ENCODE measurements at regions not wholly inside any gene's neighbourhood (a gene's known extent, or its start where the extent isn't known, plus 50 kb on each side); places are given as distances from the start of the nearest gene placed in this dataset.
"Not testable (repeated sequence)": the region's sequence is repeated elsewhere in the genome, so short reads cannot be mapped to it uniquely, and the experiment has no call there.

DNA sequence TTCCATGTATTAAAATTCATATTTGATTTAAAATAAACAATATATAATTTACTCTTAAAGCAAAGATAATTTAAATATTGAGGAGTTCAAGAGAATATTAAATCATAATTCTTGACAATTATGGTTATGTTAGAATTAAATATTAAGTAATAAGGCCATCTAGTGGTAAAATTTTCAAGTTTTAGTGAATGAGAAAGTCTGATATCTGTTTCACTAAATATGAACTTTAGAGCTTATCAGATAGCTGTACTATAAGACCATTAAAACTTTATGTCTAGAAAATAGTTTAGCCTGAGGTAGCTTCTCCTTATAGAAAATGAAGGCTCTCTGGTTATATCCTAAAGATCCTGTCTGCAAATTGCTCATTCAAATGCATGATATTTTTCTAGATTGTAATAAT, 152.1 kb upstream of the PRSS12 start:
- DNase-seq, result not testable (repeated sequence)

DNA sequence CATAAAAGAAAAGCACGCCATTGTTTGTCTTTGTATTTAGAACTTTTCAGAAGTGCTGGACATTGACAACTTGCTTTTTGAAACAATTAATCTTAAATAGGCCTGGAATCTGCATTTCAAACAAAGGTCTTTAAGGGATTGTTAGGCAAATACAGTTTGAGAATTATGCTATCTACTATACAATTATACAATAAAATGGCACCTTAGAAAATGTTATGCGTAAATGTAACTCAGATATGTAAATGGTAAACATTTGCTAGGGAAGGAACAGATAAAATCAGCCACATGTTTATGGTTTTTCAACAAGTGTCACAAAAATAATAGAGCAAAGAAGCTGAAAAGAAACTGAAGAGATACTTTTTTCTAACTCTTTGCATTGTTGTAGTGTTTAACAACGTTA, 152.7 kb upstream of the PRSS12 start:
- DNase-seq, result not testable (repeated sequence)

DNA sequence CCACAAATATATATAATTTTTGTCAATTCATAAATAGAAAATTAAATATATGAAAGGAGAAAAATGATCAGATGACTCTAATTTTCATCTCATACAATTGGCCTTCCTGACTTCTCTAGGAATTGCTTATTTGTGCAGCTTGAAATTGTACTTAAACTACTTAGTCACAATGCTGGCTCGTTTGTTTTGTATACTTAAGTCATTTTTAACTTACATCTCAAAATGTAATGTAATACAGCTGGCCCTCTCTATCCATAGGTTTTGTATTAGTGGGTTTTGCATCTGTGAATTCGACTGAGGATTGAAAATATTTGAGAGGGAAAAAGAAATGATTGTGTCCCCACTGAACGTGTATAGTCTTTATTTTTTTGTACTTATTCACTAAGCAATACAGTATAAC, 160.1 kb upstream of the PRSS12 start:
- DNase-seq, result not testable (repeated sequence)

DNA sequence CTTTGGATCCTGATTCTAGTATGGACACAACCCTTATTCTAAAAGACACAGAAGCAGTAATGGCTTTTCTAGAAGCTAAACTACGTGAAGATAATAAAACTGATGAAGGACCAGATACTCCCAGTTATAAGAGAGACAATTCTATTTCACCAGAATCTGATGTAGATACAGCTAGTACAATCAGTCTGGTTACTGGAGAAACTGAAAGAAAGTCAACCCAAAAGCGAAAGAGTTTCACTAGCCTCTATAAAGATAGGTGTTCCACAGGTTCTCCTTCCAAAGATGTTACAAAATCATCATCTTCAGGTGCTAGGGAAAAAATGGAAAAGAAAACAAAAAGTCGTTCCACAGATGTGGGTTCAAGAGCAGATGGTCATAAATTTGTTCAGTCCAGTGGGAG, 161.5 kb upstream of the PRSS12 start:
- not testable (repeated sequence) for DNase-seq

DNA sequence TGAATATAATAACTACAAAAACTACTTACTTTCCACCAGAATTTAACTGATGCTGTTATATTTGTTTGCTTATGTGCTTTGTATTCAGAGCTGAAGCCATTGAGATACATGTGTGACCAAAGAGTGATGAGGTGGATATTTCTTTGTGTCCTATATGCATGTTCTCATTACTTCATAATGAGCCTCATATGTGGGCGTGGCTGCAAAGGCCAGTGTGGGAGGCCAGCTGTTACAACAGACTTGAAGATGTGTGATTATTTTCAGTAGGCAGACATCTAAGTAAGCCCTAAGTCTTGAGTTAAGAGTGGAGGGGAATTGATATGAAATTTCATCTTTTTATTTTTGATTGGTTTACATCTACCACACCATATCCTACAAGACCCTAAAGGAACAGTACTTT, 163.3 kb upstream of the PRSS12 start:
- DNase-seq, result not testable (repeated sequence)

DNA sequence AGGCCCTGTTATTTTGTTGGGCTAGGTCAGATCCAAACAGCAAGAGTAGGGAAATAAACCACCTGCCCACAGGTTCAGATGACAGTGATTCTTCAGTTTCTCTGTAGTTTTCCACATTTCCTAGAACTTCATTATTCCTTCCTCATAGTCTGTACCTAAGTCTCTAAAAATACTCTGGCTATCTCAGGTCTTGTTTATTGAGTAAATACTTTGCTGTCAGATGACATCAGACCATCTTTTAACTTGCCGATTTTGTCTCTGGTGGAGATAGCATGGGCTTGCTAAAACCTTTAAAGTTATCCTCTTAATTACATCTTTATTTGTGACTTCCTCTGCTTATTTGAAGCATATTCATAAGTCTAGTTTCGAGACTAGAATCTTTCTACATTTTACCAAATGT, 155.1 kb upstream of the METTL14 start:
- not testable (repeated sequence) for DNase-seq

DNA sequence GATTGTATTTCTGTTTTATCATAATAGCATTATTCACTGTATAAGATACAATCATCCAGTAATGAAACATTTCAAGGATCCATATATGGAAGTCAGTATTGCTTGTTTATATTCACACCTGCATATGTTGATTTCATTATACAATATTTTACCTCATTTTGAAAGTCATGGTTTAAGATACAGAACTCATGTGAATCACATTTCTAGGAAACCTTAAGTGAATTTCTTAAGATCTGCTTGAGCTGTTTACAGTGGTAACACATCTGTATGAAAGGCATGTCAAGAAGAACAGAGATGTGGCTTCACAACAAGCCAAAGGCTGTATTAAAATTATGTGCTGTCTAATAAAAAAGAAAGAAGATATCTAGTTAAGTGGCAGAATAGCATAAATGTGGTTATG, 153.2 kb upstream of the METTL14 start:
- DNase-seq, result not testable (repeated sequence)

DNA sequence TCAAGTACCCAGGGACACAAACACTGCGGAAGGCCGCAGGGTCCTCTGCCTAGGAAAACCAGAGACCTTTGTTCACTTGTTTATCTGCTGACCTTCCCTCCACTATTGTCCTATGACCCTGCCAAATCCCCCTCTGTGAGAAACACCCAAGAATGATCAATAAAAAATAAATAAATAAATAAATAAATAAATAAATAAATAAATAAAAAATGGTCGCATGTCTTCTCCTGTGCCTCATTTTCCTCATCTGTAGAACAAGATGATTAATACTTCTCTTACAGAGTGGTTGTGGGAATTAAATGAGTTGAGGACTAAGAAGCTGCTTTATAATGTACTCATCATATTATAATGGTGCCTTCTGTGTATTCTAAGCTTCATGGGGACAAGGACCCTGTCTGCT, 149.4 kb upstream of the METTL14 start:
- not testable (repeated sequence) for DNase-seq

DNA sequence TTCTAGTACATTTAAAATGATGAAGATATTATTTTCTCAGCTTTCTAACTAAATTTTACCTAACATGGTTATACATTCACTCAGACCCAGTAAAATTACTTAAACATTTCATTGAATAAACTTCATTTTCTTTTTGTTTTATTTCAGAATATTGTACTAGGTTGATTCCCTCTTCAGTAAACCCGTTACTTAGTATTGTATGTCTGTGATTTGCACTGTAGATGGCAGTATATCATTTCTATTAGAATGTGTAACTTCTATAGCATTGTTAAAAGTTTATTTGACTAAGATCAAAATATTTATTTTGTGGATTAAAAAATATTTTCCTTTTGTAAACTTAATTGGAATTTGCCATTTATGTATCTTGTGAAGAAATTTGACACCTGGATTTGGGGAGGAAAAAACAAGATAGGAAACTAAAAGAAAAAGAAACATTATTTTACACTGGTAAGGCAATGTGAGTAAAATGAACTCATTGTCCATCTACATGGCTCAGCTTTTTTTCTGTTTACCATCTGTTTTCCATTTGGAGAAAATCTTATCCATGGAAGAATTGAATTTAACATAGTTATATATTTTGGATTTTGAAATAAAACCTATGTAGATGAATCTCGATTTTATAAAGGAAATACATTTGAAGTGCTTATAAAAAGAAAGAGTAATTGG, 145.6 kb upstream of the METTL14 start:
- DNase-seq, result not testable (repeated sequence)

DNA sequence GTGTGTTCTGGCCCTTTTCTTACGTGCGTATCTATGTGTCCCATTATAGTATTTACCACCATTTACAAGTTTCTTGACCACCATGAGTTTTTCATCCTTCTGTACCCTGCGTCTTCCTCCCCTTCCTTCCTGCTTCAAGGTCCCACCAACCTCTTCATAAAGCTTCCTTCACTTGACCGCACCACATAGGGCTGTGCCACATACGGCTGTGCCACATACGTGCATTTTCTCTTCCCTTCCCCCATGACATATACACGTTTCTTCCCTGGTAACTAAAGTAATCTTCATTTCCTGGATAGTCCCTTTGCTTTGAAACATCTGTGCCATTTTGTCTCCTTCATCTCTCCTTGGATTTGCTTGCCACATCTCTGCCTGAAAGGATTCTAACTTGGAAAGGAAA, 128.6 kb upstream of the METTL14 start:
- not testable (repeated sequence) for DNase-seq

DNA sequence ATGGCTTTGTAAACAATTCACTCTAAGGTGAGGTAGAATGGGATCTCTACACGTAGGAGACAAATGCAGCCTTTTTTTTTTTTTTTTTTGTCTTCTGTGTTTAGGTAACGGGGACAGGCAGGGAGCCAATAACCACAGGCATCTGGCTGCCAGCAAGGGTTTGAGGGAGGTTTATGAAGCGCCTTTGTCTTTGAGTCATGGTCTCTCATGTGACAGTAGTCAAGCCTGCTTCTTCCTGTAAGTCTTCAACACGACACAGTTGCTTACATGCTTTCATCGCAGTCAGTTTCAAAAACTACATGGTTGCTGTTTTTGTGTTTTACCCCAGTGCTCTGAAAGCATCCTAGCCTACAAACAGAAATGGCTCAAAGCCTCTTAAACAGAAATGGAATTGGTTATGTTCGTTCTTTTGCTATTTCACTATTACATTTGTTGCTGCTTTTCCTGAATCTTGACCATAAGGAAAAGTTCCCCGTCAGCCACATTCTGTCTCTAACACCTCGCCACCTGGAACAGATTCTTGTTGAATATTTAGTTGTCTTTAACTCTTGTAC, 127.8 kb upstream of the METTL14 start:
- DNase-seq, result no peak

DNA sequence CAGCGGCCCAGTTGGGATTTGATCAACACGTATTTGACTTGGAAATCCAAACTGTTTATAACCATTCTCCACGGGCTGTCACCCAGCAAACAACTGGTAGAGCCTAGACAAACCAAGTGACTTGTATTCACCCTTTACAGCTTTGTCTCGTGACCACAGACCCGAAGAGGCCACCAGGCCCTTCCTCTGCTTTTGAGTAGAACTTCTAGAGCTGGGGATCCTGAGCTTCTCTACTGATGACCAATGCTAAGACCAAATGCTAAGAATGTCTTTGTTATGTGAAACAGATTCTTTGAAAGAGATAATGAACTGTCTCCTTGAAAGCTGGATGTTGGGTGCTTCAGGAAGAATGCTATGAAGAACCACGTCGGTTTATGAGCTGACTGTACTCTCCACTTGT, 127.0 kb upstream of the METTL14 start:
- DNase-seq, result not testable (repeated sequence)

DNA sequence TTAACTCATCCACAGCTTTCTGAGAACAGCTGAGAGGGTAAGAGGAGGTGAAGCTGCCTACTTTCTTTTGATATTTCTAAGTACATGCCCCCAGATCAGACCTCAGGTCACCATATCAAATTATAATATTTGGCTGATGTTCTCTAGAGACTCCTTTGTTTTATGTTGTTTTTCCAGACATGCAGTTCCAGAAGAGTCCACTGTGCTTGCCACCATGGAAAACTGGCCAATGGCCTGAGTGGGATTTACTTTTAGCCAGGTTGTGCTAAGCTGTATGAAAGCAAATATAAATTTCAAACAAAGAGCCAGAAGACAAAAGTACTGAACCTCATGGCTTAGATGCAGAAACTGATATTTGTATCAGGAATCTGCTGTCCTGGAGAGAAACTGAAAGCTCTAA, 123.6 kb upstream of the METTL14 start:
- not testable (repeated sequence) for DNase-seq

DNA sequence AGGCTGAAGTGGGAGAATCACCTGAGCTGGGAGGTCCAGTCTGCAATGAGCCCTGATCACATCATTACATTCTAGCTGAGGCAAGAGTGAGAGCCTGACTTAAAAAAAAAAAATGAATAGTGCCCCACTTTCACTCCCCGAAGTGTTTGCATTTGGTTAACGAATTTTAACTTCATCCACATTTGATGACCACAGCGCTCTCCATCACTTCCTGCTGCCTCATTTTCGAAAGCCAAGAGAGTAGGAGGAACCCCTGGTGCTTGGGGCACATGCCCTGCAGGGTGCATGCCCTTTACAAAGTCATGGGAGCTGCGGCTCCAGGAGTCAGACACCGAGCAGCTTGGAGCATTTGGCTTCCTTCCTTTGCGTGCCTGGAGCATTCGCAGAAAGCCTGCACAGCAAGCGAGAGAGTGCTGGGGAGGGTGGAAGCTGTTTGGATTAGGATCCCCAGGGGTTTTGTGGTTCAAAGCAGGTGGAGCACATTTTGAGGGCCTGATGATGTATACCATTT, 119.1 kb upstream of the METTL14 start:
- DNase-seq, result not testable (repeated sequence)

DNA sequence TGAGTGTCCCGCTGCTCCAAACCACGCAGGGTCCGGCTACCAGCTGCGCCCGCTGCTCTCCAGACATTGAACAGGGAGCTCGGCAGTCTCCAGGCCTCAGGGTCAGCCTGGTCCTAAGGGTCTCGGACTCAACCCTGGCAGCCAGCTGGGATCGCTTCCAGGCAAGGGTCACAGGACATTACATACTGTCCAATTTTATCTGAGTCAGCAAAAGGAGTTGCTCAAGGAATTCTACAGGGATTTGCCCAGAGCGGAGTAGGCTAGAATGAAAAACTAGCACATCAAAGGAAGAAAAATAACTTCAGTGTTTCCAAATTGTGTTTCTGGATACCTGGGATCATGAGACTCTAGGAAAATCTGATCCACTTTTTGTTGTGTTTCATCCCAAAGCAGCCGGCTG, 112.2 kb upstream of the METTL14 start:
- not testable (repeated sequence) for DNase-seq

DNA sequence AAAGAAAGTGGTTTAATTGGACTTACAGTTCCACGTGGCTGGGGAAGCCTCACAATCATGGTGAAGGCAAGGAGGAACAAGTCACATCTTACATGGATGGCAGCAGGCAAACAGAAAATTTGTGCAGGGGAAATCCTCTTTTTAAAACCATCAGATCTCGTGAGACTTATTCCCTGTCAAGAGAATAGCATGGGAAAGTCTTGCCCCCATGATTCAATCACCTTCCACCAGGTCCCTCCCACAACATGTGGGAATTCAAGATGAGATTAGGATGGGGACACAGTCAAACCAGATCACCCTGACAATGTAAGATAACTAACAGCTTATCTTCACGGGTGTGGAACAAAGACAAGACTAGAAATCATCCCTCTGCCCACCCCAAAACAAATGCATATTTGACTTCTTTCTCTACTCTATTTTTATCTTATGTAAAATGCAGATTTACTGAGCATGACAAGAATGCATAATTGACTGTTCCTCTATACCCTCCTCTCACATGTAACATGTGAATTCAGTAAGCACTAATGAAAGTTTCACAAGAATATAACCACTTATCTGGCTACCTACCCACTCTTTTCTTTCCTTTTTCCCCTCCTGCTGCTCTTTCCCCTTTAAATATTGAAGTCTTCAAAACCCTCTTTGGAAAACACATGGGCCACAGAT, 110.8 kb upstream of the METTL14 start:
- DNase-seq, result not testable (repeated sequence)

DNA sequence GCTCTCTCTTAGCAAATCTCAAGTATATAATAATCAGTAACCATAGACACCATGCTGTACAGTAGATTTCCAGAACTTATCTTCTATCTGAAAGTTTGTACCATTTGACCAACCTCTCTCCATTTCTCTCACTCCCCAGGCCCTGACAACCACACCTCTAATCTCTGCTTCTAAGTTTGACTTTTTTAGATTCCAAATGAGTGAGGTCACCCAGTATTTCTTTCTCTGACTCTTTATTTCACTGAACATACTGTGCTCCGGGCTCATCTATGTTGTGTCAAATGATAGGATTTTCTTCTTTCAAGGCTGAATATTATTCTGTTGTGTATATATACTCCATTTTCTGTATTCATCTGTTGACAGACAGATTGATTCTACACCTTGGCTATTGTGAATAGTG, 110.1 kb upstream of the METTL14 start:
- DNase-seq, result not testable (repeated sequence)

DNA sequence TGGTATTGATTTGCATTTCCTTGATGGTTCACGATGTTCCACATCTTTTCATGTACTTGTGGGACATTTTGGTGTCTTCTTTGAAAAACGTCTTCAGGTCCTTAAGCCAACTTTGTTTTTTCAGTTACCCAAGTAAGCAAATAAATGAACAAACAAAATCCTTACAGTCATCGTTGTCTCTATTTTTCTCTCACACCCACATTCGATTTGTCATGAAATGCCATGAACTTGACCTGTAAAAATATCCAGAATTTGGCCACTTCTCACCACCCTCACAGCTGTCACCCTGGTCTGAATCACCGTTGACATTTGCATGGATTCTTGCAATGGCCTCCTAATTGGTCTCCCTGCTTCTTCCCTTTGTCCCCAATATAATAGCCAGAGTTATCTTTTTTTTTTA, 109.5 kb upstream of the METTL14 start:
- DNase-seq, result not testable (repeated sequence)

DNA sequence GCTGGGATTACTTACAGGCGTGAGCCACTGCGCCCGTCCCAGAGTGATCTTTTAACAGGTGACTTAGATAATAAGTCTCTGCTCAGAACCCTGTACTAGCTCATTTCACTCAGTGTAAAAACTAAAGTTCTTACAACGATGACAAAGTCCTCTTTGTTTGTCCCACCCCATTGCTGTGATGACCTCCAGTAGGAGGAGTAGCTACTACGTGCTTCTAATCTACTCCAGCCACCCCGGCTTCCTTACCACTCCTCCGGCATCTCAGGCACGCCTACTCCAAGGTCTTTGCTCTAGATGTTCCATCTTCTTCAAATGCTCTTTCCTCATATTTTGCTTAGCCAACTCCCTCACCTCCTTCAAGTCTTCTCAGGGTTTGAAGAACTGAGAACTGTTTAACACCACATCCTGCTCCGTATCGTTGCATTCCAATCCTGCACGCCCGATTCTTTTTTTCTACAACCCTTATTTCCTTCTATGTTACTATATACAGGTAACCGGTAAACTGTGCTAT, 108.4 kb upstream of the METTL14 start:
- DNase-seq, result not testable (repeated sequence)

DNA sequence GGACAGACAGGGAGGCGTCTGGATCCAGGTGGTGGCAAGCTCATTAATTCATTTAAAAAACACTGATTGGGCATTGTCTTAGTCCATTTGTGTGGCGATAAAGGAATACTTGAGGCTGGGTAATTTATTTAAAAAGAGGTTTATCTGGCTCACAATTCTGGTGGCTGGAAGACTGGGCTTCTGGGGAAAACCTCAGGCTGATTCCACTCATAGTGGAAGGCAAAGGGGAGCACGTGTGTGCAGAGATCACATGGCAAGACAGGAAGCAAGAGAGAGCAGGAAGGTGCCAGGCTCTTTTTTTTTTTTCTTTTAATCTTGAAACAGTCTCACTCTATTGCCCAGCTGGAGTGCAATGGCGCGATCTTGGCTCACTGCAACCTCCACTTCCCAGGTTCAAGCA, 100.2 kb upstream of the METTL14 start:
- no peak for DNase-seq

DNA sequence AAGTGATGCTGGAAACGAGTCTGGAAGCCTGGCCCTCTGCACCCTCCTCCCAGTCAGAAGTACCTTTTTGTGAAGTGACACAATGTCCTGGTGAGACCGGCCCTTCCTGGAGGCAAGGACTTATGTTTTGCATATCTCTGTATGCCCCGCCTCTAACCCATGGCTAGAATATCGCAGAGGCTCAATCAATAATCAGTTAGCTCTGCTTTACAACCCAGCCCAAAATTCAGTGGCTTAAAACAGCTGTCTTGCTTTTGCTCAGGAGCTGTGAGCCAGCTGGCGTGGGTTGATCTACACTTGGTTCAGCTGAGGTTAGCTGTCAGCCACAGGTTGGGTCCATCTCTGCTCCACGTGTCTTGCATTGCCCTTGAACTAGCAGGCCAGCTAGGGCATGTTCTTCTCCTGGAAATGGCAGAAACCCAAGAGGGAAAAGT, 98.8 kb upstream of the METTL14 start:
- no peak for DNase-seq

DNA sequence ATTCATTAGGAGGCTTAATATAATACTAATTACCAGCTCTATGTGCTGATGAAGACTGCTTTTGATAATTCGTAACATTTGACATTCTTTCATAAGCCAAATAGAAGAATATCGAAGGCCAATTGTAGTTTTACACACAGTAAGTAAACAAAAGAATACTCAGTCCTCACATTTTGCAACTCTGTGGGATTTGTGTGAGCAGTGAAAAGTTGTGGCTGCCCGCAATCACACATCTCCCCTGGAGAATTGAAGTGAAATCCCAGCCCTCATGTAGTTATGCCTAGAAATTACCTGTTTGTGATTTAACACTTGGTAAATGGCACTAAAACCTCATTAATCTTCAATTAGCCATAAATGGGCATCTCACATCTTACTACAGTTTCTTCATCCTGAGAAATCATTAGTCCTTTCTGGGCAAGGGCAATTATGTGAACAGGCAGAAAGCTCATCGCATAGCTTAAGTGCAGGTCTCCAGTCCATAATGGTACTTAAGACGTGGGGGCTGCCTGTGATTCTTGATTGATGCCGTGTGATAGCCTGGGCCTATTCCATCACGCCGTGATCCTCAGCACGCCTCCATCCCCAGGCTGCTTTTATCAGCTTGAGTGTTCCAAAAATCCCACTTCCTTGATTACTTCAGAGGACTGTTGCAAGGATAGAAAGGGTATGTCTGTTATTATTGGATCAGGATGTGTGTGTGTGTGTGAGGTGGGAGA, 97.9 kb upstream of the METTL14 start:
- DNase-seq, result no peak

DNA sequence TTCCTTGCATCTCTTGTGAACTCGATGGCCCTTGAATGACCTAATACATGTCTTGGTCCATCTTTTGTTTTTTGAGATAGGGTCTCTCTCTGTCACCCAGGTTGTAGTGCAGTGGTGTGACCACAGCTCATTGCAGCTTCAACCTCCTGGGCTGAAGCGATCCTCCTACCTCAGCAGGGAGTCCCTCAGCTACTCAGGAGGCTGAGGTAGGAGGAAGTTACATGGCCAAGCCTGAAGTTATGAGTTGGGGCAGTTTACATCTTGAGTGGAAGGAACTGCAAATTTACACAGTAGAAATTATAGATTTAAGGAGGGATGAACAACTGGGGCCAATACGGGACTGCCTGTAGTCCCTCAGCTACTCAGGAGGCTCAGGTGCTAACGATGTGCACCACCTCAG, 97.2 kb upstream of the METTL14 start:
- DNase-seq, result no peak

All from cerebellar nuclear complex (tissue), 1 donor.